ENCODE measurements at regions not wholly inside any gene's neighbourhood (a gene's known extent, or its start where the extent isn't known, plus 50 kb on each side); places are given as distances from the start of the nearest gene placed in this dataset.

GRCh38 chr7:126040114-126041045, 1110.8 kb upstream of the POT1 start:
- no peak overlapping the region for H3K4me3 ChIP-seq
- H3K27me3 ChIP-seq: no peaks in the 10 kb centered on the region
- TF ChIP-seq CTCF (IDR thresholded peaks at IDR 0.05): no peak
- H3K27ac ChIP-seq: no peak overlapping the region
- no peaks in the 10 kb centered on the region for H3K9me3 ChIP-seq
- no peaks in the 10 kb centered on the region for H3K4me1 ChIP-seq
- intact Hi-C loops (cut with DNase I; ENCODE audit: low total_unique reads): no loop called here
- DNase-seq: peak in 1 of 2 donors; percentile 40
- no peaks in the 10 kb centered on the region for H3K36me3 ChIP-seq

- intact Hi-C loops (cut with DNase I; ENCODE audit: low total_unique reads): no loop called here
- H3K4me3 ChIP-seq: no peak overlapping the region
Measured at GRCh38 chr7:126026421-126027088, 1096.9 kb upstream of the POT1 start.

GRCh38 chr7:126022452-126022851, 1092.8 kb upstream of the POT1 start:
- no peaks in the 10 kb centered on the region for H3K4me1 ChIP-seq
- no peak for DNase-seq
- H3K36me3 ChIP-seq: no peaks in the 10 kb centered on the region
- no peak overlapping the region for H3K4me3 ChIP-seq
- no peaks in the 10 kb centered on the region for H3K9me3 ChIP-seq
- no peak for TF ChIP-seq CTCF (IDR thresholded peaks at IDR 0.05)
- H3K27me3 ChIP-seq: no peaks in the 10 kb centered on the region
- intact Hi-C loops (cut with DNase I; ENCODE audit: low total_unique reads): no loop called here
- H3K27ac ChIP-seq: no peak overlapping the region

More at GRCh38 chr7:126026421-126027088, 1096.9 kb upstream of the POT1 start:
- Histone ChIP-seq H3K27me3 (no peaks in the 10 kb centered on the region), H3K36me3 (no peaks in the 10 kb centered on the region), H3K27ac (no peak overlapping the region), H3K4me1 (no peaks in the 10 kb centered on the region), H3K9me3 (no peaks in the 10 kb centered on the region)
- TF ChIP-seq CTCF (IDR thresholded peaks at IDR 0.05): no peak
- no peak for DNase-seq

- no peaks in the 10 kb centered on the region for H3K4me1 ChIP-seq
- no peaks in the 10 kb centered on the region for H3K27me3 ChIP-seq
- no peaks in the 10 kb centered on the region for H3K9me3 ChIP-seq
- no peak for DNase-seq
- H3K4me3 ChIP-seq: no peak overlapping the region
- intact Hi-C loops (cut with DNase I; ENCODE audit: low total_unique reads): no loop called here
- no peak overlapping the region for H3K27ac ChIP-seq
- no peak for TF ChIP-seq CTCF (IDR thresholded peaks at IDR 0.05)
- no peaks in the 10 kb centered on the region for H3K36me3 ChIP-seq
Measured at GRCh38 chr7:126016722-126017121, 1087.1 kb upstream of the POT1 start.

GRCh38 chr7:126005064-126005463, 1075.4 kb upstream of the POT1 start:
- intact Hi-C loops (cut with DNase I; ENCODE audit: low total_unique reads): no loop called here
- no peak overlapping the region for H3K27ac ChIP-seq
- no peaks in the 10 kb centered on the region for H3K36me3 ChIP-seq
- no peaks in the 10 kb centered on the region for H3K27me3 ChIP-seq
- DNase-seq: no peak
- H3K9me3 ChIP-seq: no peaks in the 10 kb centered on the region
- H3K4me3 ChIP-seq: no peak overlapping the region
- no peaks in the 10 kb centered on the region for H3K4me1 ChIP-seq
- TF ChIP-seq CTCF (IDR thresholded peaks at IDR 0.05): no peak
